CD14-positive monocyte (primary cell): ENCODE measurements at regions not wholly inside any gene's neighbourhood (a gene's known extent, or its start where the extent isn't known, plus 50 kb on each side); places are given as distances from the start of the nearest gene placed in this dataset.

Experiments
- DNase-seq, 3 donors: peaks; one replicate each; pipeline ENCODE4 v3.0.0-alpha.2; 2011 to 2022
- H2AFZ ChIP-seq: 2 replicates; pipeline ENCODE4 v1.6.0; 2012; ENCODE audit warnings: mild to moderate bottlenecking, low read depth, low read length, inconsistent platforms; ENCODE audit not compliant: insufficient read depth, poor library complexity, severe bottlenecking
- H3K27ac ChIP-seq, 2 donors: 1 replicate in 1 of 2; 2 replicates in 1 of 2; pipeline ENCODE4 v1.5.1; 2012 to 2013; ENCODE audit warnings: low read length in 2 of 2, control low read depth in 1 of 2, inconsistent platforms in 1 of 2, low read depth in 1 of 2, mild to moderate bottlenecking in 1 of 2
- H3K27me3 ChIP-seq, 2 donors: one replicate each; pipeline versions ENCODE4 v1.6.0 to v1.6.1; 2011 to 2013; ENCODE audit warnings: low read length in 2 of 2; ENCODE audit not compliant: control insufficient read depth in 2 of 2, insufficient read depth in 2 of 2
- H3K36me3 ChIP-seq, 2 donors: replicated peaks in 1 of 2; 1 replicate in 1 of 2; 2 replicates in 1 of 2; pipeline versions ENCODE4 v1.5.1 to v1.6.1; 2012 to 2013; ENCODE audit warnings: low read length in 2 of 2, control low read depth in 1 of 2, inconsistent platforms in 1 of 2, mild to moderate bottlenecking in 1 of 2; ENCODE audit not compliant: insufficient read depth in 2 of 2, control insufficient read depth in 1 of 2
- H3K4me1 ChIP-seq, 2 donors: 1 replicate in 1 of 2; 2 replicates in 1 of 2; pipeline versions ENCODE4 v1.5.1 to v1.6.1; 2012 to 2013; ENCODE audit warnings: low read length in 2 of 2, control low read depth in 1 of 2, inconsistent platforms in 1 of 2, mild to moderate bottlenecking in 1 of 2, moderate library complexity in 1 of 2; ENCODE audit not compliant: insufficient read depth in 2 of 2, control insufficient read depth in 1 of 2
- H3K4me2 ChIP-seq: replicated peaks from 2 replicates; pipeline ENCODE3; 2012; ENCODE audit warnings: low read length, moderate library complexity, mild to moderate bottlenecking; ENCODE audit not compliant: poor library complexity, severe bottlenecking; ENCODE audit errors: extremely low read depth
- H3K4me3 ChIP-seq, 3 experiments: fragments of 200-600 bp in 1 of 3; sonication (generic) in 1 of 3; replicated peaks in 1 of 3; 1 replicate in 2 of 3; 2 replicates in 1 of 3; pipeline ENCODE4 v1.5.1; 2011 to 2013; ENCODE audit warnings: low read length in 3 of 3, mild to moderate bottlenecking in 3 of 3, control low read depth in 2 of 3, low read depth in 2 of 3, inconsistent platforms in 1 of 3, moderate library complexity in 1 of 3
- H3K79me2 ChIP-seq: 2 replicates; pipeline ENCODE4 v1.6.0; 2012; ENCODE audit warnings: mild to moderate bottlenecking, control low read depth, inconsistent platforms, low read length, moderate library complexity; ENCODE audit not compliant: insufficient read depth
- H3K9ac ChIP-seq: 2 replicates; pipeline ENCODE4 v1.6.0; 2017; ENCODE audit warnings: low read length, mild to moderate bottlenecking; ENCODE audit not compliant: insufficient read depth, poor library complexity, severe bottlenecking
- H3K9me3 ChIP-seq, 2 donors: replicated peaks in 1 of 2; 1 replicate in 1 of 2; 2 replicates in 1 of 2; pipeline versions ENCODE4 v1.5.1 to v1.6.1; 2012 to 2013; ENCODE audit warnings: low read length in 2 of 2, control low read depth in 1 of 2; ENCODE audit not compliant: control insufficient read depth in 1 of 2, insufficient read depth in 1 of 2
- H4K20me1 ChIP-seq: 2 replicates; pipeline ENCODE4 v1.6.0; 2012; ENCODE audit warnings: mild to moderate bottlenecking, low read length, control low read depth, moderate library complexity; ENCODE audit not compliant: insufficient read depth
- H3K27ac Mint-ChIP-seq, 7 donors: one replicate each; pipeline ENCODE4 v1.8.0; 2020; ENCODE audit warnings: mild to moderate bottlenecking in 7 of 7, mixed read lengths in 7 of 7, moderate library complexity in 6 of 7, inconsistent platforms in 2 of 7
- H3K27me3 Mint-ChIP-seq, 3 donors: one replicate each; pipeline ENCODE4 v1.8.0; 2021 to 2022; ENCODE audit warnings: low read depth in 3 of 3, mild to moderate bottlenecking in 3 of 3, mixed read lengths in 3 of 3, moderate library complexity in 3 of 3, inconsistent platforms in 1 of 3
- H3K36me3 Mint-ChIP-seq, 2 donors: one replicate each; pipeline ENCODE4 v1.8.0; 2020; ENCODE audit warnings: mixed read lengths in 2 of 2, inconsistent platforms in 1 of 2, mild to moderate bottlenecking in 1 of 2
- H3K4me1 Mint-ChIP-seq: one replicate; pipeline ENCODE4 v1.8.0; 2020; ENCODE audit warnings: mild to moderate bottlenecking, mixed read lengths
- H3K4me3 Mint-ChIP-seq, 2 donors: one replicate each; pipeline ENCODE4 v1.8.0; 2020; ENCODE audit warnings: mild to moderate bottlenecking in 2 of 2, mixed read lengths in 2 of 2, moderate library complexity in 1 of 2
- H3K9me3 Mint-ChIP-seq, 7 donors: one replicate each; pipeline ENCODE4 v1.8.0; 2020 to 2022; ENCODE audit warnings: mixed read lengths in 7 of 7, mild to moderate bottlenecking in 6 of 7, moderate library complexity in 6 of 7, inconsistent platforms in 2 of 7
- WGBS: methylation state at CpG from one replicate; pipeline ENCODE4 v1.1.5; 2013; ENCODE audit warnings: missing lambda C conversion rate; ENCODE audit not compliant: insufficient coverage; 5-methylcytosine and 5-hydroxymethylcytosine counted together
- intact Hi-C, 2 donors: fragments of 100-400 bp; cut with micrococcal nuclease; formaldehyde crosslinking; loops; one replicate each; pipeline versions ENCODE4 v1.15.0 to v1.15.1; 2023
- TF ChIP-seq, protein P1 (sequence below): fragments of 200-600 bp; IDR thresholded peaks from one replicate; pipeline ENCODE4 v1.8.0; 2022; ENCODE audit warnings: antibody characterized with exemption, mild to moderate bottlenecking

DNA sequence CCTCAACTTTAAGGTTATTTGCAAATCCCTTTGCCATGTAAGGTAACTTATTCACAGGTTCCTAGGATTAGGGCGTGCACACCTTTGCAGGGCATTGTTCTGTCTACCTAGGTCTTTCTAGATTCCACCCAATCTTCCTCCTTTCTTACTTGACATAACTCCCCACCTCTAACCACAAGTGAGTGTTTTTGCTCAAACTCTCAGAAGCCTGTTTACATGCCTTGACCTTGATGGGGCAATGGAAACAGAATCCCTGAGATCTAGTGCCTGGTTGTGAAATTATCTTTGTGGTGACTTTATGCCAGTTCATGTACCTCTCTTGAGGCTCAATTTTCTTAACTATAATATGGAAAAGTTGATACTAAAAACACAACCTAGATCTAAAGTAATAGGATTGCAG is 296.6 kb downstream of the TTLL7 start:
- TF ChIP-seq, protein P1, sequence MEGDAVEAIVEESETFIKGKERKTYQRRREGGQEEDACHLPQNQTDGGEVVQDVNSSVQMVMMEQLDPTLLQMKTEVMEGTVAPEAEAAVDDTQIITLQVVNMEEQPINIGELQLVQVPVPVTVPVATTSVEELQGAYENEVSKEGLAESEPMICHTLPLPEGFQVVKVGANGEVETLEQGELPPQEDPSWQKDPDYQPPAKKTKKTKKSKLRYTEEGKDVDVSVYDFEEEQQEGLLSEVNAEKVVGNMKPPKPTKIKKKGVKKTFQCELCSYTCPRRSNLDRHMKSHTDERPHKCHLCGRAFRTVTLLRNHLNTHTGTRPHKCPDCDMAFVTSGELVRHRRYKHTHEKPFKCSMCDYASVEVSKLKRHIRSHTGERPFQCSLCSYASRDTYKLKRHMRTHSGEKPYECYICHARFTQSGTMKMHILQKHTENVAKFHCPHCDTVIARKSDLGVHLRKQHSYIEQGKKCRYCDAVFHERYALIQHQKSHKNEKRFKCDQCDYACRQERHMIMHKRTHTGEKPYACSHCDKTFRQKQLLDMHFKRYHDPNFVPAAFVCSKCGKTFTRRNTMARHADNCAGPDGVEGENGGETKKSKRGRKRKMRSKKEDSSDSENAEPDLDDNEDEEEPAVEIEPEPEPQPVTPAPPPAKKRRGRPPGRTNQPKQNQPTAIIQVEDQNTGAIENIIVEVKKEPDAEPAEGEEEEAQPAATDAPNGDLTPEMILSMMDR: no peak
- H3K4me3 ChIP-seq: no peak overlapping the region
- H3K27me3 Mint-ChIP-seq: peaks cover 0 to 4% (median 0%) of the 10 kb centered on the region in 3 donors
- no peaks in the 10 kb centered on the region for H3K36me3 Mint-ChIP-seq
- H3K9me3 ChIP-seq: no peaks in the 10 kb centered on the region
- H3K27ac ChIP-seq: no peak overlapping the region
- no peaks in the 10 kb centered on the region for H3K4me1 ChIP-seq
- DNase-seq: no peak
- H3K27ac Mint-ChIP-seq: no peak overlapping the region
- H3K4me2 ChIP-seq: no peak overlapping the region
- H3K4me3 Mint-ChIP-seq: no peak overlapping the region
- H3K27me3 ChIP-seq: no peaks in the 10 kb centered on the region
- H3K79me2 ChIP-seq: no peaks in the 10 kb centered on the region
- no peaks in the 10 kb centered on the region for H4K20me1 ChIP-seq
- H3K9ac ChIP-seq: no peak overlapping the region
- H3K9me3 Mint-ChIP-seq: peaks cover 0 to 7% (median 6%) of the 10 kb centered on the region in 7 donors
- H3K4me1 Mint-ChIP-seq: no peaks in the 10 kb centered on the region
- intact Hi-C loops: no loop called here
- 100% methylated on average over 1 of the region's 1 CpG for WGBS
- no peaks in the 10 kb centered on the region for H3K36me3 ChIP-seq
- no peak overlapping the region for H2AFZ ChIP-seq

GRCh38 chr1:83701355-83701754 is 297.6 kb downstream of the TTLL7 start:
- Histone ChIP-seq H4K20me1 (no peaks in the 10 kb centered on the region), H3K4me1 (no peaks in the 10 kb centered on the region), H3K27ac (no peak overlapping the region), H3K79me2 (no peaks in the 10 kb centered on the region), H3K27me3 (no peaks in the 10 kb centered on the region), H3K9me3 (no peaks in the 10 kb centered on the region), H3K36me3 (no peaks in the 10 kb centered on the region), H3K4me3 (no peak overlapping the region), H3K4me2 (no peak overlapping the region), H2AFZ (no peak overlapping the region), H3K9ac (no peak overlapping the region)
- peaks cover 0 to 4% (median 0%) of the 10 kb centered on the region in 3 donors for H3K27me3 Mint-ChIP-seq
- WGBS: 100% methylated on average over 1 of the region's 2 CpGs
- H3K36me3 Mint-ChIP-seq: no peaks in the 10 kb centered on the region
- peaks cover 0 to 7% (median 6%) of the 10 kb centered on the region in 7 donors for H3K9me3 Mint-ChIP-seq
- peak overlapping the region in 1 of 7 donors; percentile 1 for H3K27ac Mint-ChIP-seq
- H3K4me1 Mint-ChIP-seq: no peaks in the 10 kb centered on the region
- DNase-seq: no peak
- TF ChIP-seq, protein P1: no peak
- intact Hi-C loops: no loop called here
- H3K4me3 Mint-ChIP-seq: no peak overlapping the region
